MM.1S (cell line): ENCODE measurements at regions not wholly inside any gene's neighbourhood (a gene's known extent, or its start where the extent isn't known, plus 50 kb on each side); places are given as distances from the start of the nearest gene placed in this dataset.
"Not testable (repeated sequence)": the region's sequence is repeated elsewhere in the genome, so short reads cannot be mapped to it uniquely, and the experiment has no call there.

Experiments
- EZH2 ChIP-seq: fragments of 300-600 bp; sonication (generic); optimal IDR thresholded peaks from 2 replicates; pipeline ENCODE3; 2017; ENCODE audit warnings: low read depth, mild to moderate bottlenecking, antibody characterized with exemption, low read length, mixed read lengths
- EZH2phosphoT487 ChIP-seq: fragments of 300-600 bp; sonication (generic); IDR thresholded peaks from 2 replicates; pipeline ENCODE4 v1.6.1; 2018; ENCODE audit warnings: antibody characterized with exemption, low read length
- TF ChIP-seq, protein P1 (sequence below): fragments of 300-600 bp; sonication (generic); IDR thresholded peaks from 2 replicates; pipeline ENCODE4 v1.5.1; 2016; ENCODE audit warnings: antibody characterized with exemption, low read length, mixed read lengths

DNA sequence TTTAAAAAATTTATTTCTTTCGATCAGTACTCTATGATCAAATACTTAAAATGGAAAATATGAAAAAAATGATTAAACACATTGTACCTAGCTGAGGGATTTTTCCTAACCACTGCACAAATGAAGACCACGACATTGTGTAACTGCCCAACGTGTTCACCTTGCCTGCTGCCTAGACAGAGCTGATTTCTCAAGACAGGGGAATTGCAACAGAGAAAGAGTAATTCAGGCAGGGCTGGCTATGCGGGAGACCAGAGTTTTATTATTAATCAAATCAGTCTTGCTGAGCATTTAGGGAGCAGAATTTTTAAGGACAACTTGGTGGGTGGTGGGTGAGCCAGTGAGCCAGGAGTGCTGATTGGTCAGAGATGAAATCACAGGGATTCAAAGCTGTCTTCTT lies 1290.8 kb downstream of the RPIA start:
- TF ChIP-seq, protein P1, sequence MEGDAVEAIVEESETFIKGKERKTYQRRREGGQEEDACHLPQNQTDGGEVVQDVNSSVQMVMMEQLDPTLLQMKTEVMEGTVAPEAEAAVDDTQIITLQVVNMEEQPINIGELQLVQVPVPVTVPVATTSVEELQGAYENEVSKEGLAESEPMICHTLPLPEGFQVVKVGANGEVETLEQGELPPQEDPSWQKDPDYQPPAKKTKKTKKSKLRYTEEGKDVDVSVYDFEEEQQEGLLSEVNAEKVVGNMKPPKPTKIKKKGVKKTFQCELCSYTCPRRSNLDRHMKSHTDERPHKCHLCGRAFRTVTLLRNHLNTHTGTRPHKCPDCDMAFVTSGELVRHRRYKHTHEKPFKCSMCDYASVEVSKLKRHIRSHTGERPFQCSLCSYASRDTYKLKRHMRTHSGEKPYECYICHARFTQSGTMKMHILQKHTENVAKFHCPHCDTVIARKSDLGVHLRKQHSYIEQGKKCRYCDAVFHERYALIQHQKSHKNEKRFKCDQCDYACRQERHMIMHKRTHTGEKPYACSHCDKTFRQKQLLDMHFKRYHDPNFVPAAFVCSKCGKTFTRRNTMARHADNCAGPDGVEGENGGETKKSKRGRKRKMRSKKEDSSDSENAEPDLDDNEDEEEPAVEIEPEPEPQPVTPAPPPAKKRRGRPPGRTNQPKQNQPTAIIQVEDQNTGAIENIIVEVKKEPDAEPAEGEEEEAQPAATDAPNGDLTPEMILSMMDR, result not testable (repeated sequence)
- not testable (repeated sequence) for TF ChIP-seq EZH2, EZH2phosphoT487
